ENCODE measurements at regions not wholly inside any gene's neighbourhood (a gene's known extent, or its start where the extent isn't known, plus 50 kb on each side); places are given as distances from the start of the nearest gene placed in this dataset.
"Not testable (repeated sequence)": the region's sequence is repeated elsewhere in the genome, so short reads cannot be mapped to it uniquely, and the experiment has no call there.

DNA sequence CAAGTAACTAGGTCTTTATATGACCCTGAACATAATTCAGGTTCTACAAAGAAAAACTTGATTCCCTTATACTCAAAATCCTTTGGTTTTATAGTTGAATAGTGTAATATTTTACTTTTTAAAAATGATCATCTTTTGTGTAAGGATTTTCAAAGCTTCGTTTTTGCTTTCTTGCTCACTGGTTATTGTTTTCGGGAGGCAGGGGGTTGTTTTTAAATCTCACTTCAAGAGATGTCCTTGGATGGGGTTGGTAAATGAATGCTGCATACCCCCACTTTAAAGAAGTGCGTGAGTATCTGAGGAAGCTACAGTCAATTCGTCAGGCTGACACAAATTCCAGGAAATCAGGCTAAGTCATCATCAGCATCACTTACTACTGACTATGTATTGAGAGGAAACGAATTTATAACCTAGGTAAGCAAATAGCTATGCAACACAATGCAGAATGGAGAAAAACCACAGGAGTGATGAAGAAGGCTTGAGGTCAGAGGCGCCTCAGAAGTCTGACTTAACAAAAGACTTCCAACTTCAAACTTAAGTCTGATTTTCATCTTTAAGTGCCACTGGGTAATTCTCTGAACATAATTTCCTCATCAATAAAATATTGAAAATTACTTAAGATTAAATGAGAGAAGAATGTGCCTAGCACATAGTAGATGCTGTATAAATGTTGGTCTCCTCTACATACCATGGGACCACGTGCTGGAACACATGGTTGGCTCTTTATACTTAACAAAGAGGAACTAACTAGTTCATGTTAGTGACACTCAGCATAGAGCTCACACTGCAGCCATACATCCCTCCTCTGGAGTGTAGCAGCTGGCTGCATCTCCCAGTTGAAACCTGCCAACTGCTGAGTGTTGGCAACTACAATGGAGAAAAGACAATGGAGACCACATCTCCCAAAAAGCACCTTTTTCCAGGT lies 106.0 kb upstream of the KIF2A start:
- no peak for DNase-seq

DNA sequence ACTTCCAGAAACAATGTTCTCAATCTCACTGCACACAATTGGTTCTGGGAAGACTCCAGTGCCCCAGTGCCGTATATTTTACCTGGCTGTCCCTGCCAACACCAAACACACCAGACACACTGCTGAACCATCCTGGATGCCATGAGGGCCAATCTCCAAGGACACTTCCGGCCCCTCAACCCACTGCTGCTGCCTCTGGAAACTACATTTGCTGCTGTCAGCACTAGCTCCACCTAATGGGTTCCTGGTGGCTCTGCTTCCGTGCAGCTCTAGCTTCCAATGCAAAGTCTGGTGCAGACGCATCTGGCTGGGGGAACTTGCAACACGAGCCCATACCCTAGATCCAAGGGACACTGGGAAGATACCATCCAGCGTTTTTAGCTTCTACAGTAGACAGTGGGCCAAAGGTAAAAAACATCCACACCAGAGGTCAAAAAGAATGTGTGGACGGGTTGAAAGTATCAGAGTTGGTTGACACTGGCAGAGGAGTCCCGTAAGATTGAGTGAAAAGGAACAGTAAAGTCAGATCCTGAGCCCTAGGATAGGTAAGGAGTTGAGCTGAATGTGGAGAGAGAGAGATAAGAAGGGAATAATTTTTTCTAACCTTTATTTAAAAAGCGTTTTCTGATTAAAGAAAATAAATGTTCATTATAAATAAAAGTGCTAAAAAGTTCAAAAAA lies 99.7 kb upstream of the KIF2A start:
- DNase-seq: no peak

DNA sequence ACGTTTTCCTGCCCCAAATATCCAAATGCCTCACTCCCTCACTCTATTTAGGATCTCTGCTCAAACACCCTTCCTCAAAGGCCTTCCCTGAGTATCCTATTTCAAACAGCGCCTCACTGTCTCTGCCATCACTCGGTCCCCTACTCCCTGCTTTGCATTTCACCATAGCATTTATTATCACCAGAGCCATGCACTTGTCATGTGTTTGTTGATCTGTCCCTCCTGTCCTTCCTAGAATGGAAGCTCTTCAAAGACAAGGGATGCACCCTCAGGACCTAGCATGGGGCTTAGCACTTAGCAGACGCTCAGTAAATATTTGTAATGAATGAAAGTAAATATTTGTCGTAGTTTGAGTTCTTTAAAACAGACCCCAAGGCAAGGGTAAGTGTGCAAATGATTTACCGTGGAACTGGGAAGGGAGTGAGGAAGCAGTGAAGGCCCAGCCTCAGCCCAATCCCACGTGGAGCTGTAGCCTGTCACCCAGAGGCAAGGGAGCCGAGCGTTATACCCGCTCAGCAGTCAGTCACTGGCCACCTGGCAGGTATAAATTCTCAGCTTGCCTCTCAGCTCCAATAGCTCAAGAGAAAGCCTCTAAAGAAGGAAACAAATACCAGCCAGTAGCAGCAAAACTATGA lies 97.7 kb upstream of the KIF2A start:
- no peak for DNase-seq

DNA sequence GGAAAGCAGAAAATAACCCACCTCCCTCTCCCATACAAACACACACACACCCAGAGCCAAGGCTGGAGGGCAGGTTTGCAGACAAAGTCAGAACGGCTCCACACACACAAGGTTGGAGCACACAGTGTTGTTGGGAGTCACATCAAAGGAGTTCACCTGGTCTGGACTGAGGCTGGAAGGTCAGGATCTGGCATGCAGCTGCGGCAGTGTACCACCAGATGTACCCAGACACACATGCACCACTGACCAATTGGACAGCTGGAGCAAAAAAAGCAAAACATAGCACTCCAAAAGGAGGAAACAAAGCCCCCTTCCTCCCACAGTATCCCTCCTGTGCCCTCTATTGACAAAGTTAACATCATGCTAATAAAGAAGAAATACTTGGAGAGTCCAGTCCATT lies 94.6 kb upstream of the KIF2A start:
- no peak for DNase-seq

DNA sequence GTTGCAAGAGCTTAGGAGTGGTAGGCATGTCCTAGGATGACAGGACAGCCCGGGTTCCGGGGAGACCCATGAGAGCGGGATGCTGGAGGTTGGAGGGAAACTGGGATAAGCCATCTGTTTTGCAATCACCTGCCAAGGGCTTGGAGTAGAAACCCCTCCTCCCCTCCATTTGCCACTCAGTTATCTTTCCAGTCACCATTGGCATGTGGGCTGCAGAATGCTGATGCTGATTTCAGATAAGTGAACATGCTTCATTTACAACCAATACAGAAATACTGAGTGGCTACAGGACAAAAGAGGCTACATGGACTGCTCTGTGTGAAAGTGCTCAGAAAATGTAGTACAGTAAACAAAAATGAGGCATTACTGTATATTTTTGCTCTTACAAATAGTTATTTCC lies 93.4 kb upstream of the KIF2A start:
- DNase-seq: no peak

DNA sequence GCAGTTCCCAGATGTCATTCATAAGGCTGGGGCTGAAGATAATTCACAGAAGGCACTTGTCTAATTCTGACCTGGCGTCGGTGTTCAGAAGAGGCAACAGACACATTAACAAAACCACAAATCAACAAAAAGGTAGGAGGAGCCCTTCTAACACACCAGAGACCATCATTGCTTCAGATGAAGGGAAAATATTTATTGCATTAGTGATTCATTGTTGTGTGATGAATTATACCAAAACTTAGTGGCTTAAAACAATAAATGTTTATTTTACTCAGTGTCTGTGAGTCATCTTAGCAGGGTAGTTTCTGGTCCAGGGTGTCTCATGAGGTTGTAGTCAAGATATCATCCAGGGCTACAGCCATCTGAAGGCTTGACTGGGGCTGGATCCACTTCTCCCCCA lies 91.3 kb upstream of the KIF2A start:
- no peak for DNase-seq

DNA sequence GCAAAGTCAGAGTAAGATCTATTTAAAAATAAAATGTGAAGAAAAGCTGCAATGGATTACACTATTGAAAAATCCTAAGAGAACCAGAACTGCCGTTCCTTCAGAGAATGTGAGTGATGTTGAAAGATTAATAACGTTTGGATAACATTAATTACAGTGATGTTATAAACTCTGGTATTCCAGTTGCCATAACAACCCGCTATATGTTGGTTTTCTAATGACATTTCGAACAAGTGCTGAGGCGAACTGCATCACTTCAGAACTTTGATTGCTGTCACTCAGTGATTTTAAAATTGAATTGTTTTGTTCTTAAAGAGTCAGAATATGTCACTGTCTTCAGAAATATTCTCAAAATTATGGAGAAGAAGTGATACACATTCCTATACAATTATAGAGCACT lies 89.4 kb upstream of the KIF2A start:
- DNase-seq: not testable (repeated sequence)

DNA sequence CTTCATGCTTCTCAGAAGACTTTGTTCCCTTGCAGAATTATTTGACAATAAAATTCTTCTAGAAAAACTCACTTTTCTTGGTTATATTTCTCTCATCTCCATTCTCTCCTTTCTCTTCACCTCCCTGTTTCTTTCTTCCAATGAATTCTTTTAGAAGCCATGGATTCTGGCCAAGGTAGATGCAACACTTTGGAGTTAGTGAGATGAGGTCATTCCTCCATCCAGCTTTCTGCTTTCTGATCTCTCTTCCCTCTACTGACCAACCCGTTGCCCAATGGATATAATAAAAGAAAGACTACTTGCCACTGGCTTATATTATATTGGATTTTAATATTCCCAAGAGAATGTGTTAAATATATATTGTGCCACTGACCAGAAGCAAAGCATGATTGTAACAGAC lies 88.9 kb upstream of the KIF2A start:
- DNase-seq: not testable (repeated sequence)

DNA sequence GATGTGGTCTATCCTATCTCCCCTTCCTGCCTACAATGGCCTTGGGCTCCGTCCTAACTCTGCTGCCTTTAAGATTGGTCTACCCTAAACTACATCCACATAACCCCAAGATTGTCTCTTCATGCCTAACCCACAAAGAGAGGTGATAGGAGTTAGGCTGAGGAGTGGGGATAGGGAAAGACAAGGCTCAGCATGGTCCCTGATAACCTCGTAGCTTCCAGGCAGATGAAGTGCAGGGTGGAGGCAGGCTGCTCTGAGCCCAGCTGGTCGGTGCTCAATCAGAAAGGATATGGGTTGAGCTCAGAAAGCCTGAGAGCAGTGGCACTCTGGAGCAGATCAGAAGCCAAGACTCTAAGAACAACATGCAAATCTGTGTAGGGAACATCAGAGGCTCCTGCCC lies 87.1 kb upstream of the KIF2A start:
- not testable (repeated sequence) for DNase-seq

DNA sequence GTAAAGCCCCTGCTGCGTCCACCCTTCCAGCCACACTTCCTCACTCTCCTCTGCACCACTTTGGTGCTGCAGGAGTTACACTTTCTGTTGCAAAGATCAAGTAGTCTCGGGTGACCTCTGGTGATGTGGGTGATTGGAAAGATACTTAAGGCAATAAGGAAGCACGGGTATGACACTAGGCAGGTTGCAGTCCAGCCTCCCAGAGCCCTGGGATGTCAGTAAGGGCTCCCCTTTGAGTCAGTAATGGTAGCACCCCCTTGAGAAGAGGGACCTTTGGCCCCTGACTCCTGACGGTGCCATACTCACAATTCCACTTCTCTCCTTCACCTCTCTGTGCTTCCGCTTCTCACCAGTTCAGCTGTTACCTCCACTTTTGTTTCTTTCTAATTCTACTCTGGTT lies 84.1 kb upstream of the KIF2A start:
- DNase-seq: not testable (repeated sequence)

DNA sequence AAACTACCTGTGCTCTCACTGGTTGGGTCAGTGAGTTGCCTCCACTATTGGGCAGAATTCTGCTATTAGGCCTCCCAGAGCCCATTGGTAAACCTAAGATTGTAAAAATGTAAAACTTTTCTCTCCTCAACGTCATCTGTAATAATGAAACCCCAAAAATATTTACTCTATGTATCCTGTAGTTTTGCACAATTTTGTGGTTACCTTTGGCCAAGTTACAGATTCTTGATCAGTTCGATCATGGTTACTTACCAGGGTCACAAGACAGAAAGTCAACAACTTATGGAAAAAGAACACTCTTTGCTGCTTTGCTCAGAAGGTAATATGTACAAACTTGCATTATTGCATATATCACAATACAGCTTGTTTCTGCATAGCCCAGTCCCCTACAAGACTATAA lies 83.7 kb upstream of the KIF2A start:
- DNase-seq: not testable (repeated sequence)

DNA sequence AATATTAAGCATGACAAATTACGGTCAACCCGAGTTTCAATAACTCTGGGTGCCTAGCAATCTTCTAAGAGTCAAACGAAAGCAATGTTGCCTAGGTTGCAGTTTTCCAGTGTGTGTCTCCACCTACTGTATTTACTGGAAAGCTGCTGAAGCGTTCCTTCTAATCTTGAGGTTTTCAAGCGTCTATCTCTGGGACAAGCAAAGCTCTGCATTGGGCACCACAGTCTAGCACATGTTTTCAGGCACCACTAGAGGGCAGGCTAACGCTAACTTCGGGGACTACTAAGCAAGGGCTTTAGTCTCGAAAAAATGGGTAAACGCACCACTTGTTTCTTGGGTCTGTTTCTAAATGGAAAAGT lies 82.7 kb upstream of the KIF2A start:
- not testable (repeated sequence) for DNase-seq

DNA sequence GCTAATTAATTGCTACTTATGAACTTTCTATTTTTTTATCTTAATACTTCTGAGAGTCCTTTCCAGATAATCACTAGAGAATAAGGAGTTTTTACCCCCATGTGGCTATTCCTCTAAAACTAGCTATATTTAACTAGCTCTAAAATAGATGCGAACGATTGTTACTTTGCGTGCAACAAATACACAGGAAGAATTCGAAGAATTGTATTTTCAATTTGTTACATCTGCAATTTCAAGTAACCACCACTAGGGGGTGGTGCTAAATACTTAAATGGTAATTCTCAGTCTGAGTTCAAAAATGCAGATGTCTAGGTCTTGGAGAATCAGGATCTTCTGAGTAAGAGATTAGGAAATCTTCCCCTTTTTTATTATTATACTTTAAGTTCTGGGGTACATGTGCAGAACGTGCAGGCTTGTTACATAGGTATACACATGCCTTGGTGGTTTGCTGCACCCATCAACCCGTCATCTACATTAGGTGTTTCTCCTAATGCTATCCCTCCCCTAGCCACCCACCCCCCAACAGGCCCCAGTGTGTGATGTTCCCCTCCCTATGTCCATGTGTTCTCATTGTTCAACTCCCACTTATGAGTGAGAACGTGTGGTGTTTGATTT lies 80.9 kb upstream of the KIF2A start:
- DNase-seq: not testable (repeated sequence)

DNA sequence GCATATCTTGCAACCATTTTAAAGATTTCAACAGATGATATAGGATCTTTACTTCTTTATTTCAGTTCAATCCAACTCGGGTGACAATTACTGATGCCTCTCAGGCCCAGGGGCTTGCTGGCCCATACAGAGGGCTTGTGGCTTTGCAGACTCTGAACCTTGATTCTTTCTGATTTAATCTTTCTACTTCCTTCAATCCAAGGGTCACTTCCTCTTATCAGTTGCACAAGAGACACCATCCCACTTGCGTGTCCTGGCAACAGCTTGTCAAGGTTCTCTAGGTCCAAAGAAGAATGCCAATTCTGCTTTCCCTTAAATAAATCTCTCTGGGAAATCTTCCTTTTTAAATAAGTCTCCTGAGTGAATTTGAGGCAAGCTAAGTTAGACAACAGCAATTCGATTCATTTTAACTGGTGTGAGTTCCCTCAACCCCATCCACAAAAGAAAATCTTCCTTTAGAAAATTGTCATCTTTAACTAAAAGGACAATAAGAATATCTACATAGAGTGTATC lies 75.1 kb upstream of the KIF2A start:
- not testable (repeated sequence) for DNase-seq

DNA sequence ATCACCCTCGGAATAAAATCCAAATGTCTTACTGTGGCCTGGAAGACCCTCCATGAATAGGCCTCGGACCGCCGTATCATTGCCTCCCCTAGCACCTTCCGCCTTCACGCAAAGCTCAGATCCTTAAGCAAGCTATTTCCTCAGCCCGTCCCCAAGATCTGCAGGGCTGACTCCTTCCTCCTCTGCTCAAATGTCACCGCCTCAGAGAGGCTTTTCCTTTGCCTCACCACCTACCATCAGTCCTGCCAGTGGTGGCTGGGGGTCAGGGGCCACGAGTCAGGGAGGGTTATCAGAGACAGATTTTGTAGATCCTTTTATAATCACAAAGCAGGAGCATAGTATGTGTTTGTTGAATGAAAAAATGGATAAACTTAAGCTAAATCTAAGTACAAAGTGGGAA lies 74.4 kb upstream of the KIF2A start:
- DNase-seq: no peak

DNA sequence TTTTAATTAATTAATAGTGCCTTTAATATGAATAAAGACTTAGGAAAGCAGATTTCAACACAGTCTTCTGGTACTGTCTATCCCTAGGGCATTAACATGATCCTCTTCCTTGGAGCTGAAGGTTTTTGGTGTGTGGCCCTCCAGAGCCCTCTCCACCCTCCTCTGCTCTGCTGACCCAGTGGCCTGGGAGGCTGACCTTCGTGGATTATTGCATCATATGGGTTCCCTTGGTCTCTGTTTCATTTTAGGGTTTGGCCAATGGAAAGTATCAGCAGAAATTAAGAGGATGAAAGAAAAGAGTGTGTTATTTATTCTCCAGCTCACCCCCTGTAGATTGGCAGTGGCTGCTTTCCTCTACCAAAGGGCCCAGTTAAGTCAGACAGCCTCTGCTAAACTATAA lies 73.8 kb upstream of the KIF2A start:
- DNase-seq: not testable (repeated sequence)

DNA sequence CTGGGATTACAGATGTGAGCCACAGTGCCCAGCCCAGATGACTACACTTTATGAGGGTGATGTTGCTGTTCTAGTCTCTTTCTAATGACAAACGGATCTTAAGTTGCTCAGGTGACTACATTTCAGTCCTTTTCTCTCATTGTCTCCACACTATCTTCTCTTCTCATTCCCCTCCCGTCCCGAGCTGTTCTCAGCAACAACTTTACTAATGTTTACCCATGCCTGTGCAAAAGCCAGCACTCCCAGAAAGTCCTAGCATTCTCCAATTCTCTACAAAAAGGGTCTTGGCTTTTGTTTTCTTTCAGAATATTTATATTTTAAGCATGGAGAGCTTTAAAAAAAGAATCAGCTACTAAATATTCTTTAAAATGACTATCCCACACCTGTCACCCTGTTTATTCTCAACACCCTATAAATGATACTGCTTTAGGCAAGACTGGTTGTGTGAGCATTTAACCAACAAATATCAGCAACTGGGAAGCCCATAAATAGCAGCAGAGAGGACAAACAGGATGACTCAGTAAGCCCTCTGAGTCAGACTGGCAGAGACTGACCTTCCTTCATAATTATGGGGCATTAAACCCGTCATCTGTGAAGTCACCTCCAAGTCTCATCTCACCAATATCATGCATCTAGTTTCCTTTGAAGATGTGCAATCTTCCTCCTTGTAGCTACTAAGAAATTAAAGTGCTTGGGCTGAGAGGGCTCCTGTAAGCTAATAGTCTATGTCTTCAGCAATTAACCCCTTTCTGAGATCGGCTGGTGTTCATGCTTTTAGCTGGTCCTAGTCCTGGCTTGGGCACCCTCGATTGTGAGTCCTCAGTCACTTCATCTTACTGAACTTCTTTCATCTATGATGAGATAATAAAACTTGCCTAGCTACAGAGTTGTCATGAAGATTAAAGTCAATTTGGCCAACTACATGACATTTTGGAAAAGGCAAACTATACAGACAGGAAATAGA lies 72.6 kb upstream of the KIF2A start:
- not testable (repeated sequence) for DNase-seq

DNA sequence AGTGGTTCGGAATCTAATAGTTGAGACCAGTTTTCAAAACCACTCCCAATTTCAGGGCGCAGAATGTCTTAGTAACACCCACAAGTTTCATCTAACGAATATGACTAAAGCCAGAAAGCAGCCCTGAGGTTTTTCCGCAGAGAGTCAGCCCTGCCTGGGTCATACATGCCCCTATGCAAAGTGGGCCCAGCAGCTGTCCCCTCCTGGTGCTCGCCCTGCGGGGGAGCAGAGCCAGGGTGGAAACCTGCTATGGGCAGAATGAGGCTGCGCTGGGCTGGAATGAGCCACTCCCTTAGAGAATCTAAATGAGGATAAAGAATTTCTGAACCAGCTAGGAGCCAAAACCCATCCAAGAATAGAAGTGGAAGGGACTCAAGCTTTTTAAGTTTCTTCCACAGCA lies 69.4 kb upstream of the KIF2A start:
- DNase-seq: not testable (repeated sequence)

DNA sequence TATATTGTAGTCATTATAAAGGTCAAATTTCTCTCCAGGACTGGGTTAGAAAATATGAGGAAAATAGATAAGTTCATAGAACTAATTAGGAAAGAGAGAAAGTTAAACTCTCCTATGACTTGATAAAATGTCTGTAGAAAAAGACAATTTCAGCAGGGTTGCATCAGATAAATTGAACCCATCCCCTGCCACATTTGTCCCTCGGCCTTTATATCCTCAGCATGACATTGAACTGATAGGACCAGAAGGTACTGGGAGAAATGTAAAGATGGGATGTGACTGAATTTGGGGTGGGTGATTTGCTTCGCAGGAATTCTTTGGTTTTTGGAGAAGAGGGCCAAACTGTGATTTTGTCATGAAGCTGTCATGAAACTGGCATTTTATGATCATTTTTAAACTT lies 68.1 kb upstream of the KIF2A start:
- DNase-seq: not testable (repeated sequence)

DNA sequence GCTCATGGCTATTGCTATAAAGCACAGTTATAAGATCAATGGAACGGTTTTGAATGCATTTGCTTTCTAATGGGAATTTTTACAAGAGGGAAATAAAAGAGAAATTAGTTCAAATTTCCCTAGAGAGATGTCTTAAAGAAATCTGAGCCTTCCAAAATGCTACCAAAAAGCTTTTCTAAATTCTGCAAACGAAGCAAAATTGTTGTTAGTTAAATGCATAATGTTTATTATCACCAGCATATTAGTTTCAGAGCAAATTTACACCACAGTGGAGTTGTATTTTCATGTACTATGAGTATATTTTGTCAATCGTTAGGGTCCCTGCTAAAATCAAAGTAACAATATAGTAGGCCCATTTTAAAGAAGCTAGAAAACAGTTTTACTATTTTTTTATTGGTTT lies 67.4 kb upstream of the KIF2A start:
- not testable (repeated sequence) for DNase-seq

DNA sequence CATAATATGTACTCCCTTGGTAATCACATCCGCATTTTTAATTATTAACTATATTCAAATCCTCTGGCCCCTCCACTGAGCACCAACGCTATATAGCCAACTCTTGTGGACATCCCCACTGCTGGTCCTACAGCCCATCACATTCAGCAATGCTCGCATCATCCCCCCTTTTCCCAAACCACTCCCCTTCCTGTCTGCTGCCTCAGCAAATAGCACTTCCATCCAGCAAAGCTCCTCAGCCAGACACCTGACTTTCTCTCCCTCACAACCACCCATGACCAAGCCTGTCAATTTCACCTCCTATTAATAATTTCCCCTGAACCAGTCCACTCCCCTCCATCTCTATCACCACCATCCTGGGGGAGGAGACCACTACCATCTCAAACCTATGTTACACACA lies 65.5 kb upstream of the KIF2A start:
- not testable (repeated sequence) for DNase-seq

DNA sequence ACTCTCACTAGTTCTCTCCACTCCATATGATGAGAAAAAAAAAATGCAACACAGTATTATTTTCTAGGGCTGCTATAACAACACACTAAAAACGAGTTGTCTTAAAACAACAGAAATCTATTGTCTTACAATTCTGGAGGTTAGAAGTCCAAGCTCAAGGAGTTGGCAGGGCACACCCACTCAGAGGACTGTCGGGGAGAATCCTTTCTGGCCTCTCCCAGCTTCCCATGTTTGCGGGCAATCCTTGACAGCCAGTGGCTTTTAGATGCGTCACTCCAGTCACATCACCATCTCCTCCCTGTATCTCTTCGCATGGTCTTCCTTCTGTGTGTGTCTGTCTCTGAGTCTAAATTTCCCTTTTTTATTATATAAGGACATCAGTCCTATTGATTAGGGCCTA lies 64.0 kb upstream of the KIF2A start:
- not testable (repeated sequence) for DNase-seq
